Esophagus squamous epithelium (tissue), 4 donors: ENCODE measurements at regions not wholly inside any gene's neighbourhood (a gene's known extent, or its start where the extent isn't known, plus 50 kb on each side); places are given as distances from the start of the nearest gene placed in this dataset.

Experiments
- POLR2A ChIP-seq, 4 donors: fragments of 450-650 bp; IDR thresholded peaks; one replicate each; pipeline ENCODE4 v1.6.1; 2017; ENCODE audit warnings: antibody characterized with exemption in 4 of 4, mild to moderate bottlenecking in 4 of 4, moderate library complexity in 3 of 4
- TF ChIP-seq, protein P1 (sequence below), 6 experiments: fragments of 450-650 bp in 4 of 6; fragments of 200-600 bp in 2 of 6; sonication (generic) in 2 of 6; IDR thresholded peaks; one replicate each; pipeline ENCODE4 v1.5.1; 2016 to 2019; ENCODE audit warnings: antibody characterized with exemption in 6 of 6, mild to moderate bottlenecking in 4 of 6, moderate library complexity in 4 of 6

DNA sequence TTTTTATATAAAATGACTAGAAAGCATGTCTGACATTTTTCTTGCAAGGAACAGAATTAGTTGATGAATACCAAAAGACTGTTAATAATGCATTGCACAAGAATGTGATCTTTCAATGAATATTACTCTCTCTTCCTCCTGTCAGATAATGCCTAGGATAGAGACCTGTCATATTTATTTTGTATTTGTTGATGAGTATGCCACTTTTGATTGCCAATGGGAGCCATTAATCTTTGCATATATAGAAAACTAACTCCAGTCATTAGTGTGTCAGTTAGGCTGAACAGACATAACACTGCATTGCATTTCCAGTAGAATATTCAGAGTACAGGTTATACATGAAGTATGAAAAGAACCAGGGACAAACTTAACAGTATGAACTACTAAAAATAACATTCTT, 1125.3 kb downstream of the LRFN5 start:
- TF ChIP-seq, protein P1, sequence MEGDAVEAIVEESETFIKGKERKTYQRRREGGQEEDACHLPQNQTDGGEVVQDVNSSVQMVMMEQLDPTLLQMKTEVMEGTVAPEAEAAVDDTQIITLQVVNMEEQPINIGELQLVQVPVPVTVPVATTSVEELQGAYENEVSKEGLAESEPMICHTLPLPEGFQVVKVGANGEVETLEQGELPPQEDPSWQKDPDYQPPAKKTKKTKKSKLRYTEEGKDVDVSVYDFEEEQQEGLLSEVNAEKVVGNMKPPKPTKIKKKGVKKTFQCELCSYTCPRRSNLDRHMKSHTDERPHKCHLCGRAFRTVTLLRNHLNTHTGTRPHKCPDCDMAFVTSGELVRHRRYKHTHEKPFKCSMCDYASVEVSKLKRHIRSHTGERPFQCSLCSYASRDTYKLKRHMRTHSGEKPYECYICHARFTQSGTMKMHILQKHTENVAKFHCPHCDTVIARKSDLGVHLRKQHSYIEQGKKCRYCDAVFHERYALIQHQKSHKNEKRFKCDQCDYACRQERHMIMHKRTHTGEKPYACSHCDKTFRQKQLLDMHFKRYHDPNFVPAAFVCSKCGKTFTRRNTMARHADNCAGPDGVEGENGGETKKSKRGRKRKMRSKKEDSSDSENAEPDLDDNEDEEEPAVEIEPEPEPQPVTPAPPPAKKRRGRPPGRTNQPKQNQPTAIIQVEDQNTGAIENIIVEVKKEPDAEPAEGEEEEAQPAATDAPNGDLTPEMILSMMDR (IDR thresholded peaks at IDR 0.05) = no peak
- TF ChIP-seq POLR2A (IDR thresholded peaks at IDR 0.05) = no peak
